Hepatocyte (in vitro differentiated cells): ENCODE measurements at regions not wholly inside any gene's neighbourhood (a gene's known extent, or its start where the extent isn't known, plus 50 kb on each side); places are given as distances from the start of the nearest gene placed in this dataset.

Source experiments
- CTCF ChIP-seq: fragments of 200-600 bp; sonication (generic); IDR thresholded peaks from 2 replicates; pipeline ENCODE4 v1.5.1; 2016; ENCODE audit warnings: antibody characterized with exemption, mild to moderate bottlenecking; ENCODE audit not compliant: poor library complexity
- EZH2 ChIP-seq: fragments of 200-600 bp; sonication (generic); IDR thresholded peaks from 2 replicates; pipeline ENCODE4 v1.6.1; 2016; ENCODE audit warnings: antibody characterized with exemption, mild to moderate bottlenecking, borderline replicate concordance
- EZH2phosphoT487 ChIP-seq: fragments of 200-600 bp; sonication (generic); IDR thresholded peaks from one replicate; pipeline ENCODE4 v1.6.1; 2018; ENCODE audit warnings: antibody characterized with exemption, mild to moderate bottlenecking, low read depth, moderate library complexity; ENCODE audit not compliant: unreplicated experiment, severe bottlenecking

- TF ChIP-seq CTCF (no peak), EZH2 (no peak), EZH2phosphoT487 (no peak)
These were observed 830.4 kb upstream of the IGFBP3 start for GRCh38 chr7:46751471-46751870.
